Heart right ventricle (tissue), 16 donors: ENCODE measurements at regions not wholly inside any gene's neighbourhood (a gene's known extent, or its start where the extent isn't known, plus 50 kb on each side); places are given as distances from the start of the nearest gene placed in this dataset.

Experiments
- ATAC-seq, 8 donors: fragments of 200-7000 bp; cut with Tn5 transposase; one replicate each; pipeline ENCODE4 v1.9.1; 2020; ENCODE audit warnings: mild to moderate bottlenecking in 8 of 8, moderate library complexity in 8 of 8, moderate number of reproducible peaks in 1 of 8
- DNase-seq, 2 donors: peaks; one replicate each; pipeline ENCODE4 v3.0.0-alpha.2; 2020
- H3K27ac ChIP-seq, 10 donors: fragments of 200-600 bp; sonication (generic) in 2 of 10; one replicate each; pipeline versions ENCODE4 v1.5.0 to v1.8.0; 2020 to 2022; ENCODE audit warnings: mild to moderate bottlenecking in 3 of 10
- H3K27me3 ChIP-seq, 7 donors: fragments of 200-600 bp; one replicate each; pipeline ENCODE4 v1.8.0; 2021 to 2022; ENCODE audit warnings: mild to moderate bottlenecking in 2 of 7
- H3K36me3 ChIP-seq, 9 donors: fragments of 200-600 bp; sonication (generic) in 1 of 9; one replicate each; pipeline versions ENCODE4 v1.5.0 to v1.8.0; 2020 to 2022; ENCODE audit warnings: mild to moderate bottlenecking in 2 of 9
- H3K4me1 ChIP-seq, 9 donors: fragments of 200-600 bp; sonication (generic) in 1 of 9; one replicate each; pipeline versions ENCODE4 v1.5.0 to v1.8.0; 2020 to 2022; ENCODE audit warnings: mild to moderate bottlenecking in 4 of 9
- H3K4me3 ChIP-seq, 10 donors: fragments of 200-600 bp; sonication (generic) in 2 of 10; one replicate each; pipeline versions ENCODE4 v1.5.0 to v1.8.0; 2020 to 2022; ENCODE audit warnings: mild to moderate bottlenecking in 7 of 10, moderate library complexity in 2 of 10
- H3K9me3 ChIP-seq, 11 donors: fragments of 200-600 bp in 10 of 11; sonication (generic) in 2 of 11; one replicate each; pipeline versions ENCODE4 v1.5.0 to v1.8.0; 2013 to 2022; ENCODE audit warnings: mild to moderate bottlenecking in 2 of 11, control low read depth in 1 of 11, moderate library complexity in 1 of 11
- WGBS, 2 donors: extraction: QIAGEN DNeasy Blood & Tissue Kit; methylation state at CpG; one replicate each; pipeline ENCODE4 v1.1.7; 2013; ENCODE audit warnings: inconsistent platforms in 1 of 2; 5-methylcytosine and 5-hydroxymethylcytosine counted together
- intact Hi-C, 10 donors: fragments of 100-400 bp; cut with DNase I; formaldehyde crosslinking; loops; one replicate each; pipeline versions ENCODE4 v1.11.1 to v1.14.2; 2022
- TF ChIP-seq, protein P1 (sequence below), 9 donors: fragments of 200-600 bp; sonication (generic) in 2 of 9; IDR thresholded peaks; one replicate each; pipeline versions ENCODE4 v1.5.0 to v1.8.0; 2021 to 2022; ENCODE audit warnings: antibody characterized with exemption in 9 of 9, mild to moderate bottlenecking in 5 of 9, moderate library complexity in 1 of 9
- donor health status: Arrhythmogenic right ventricular cardiomyopathy.
- donor health status: ischemic (EF 13 %, LVEDD 7.1; RV severe dilation, severe dysfunction).
- donor health status: healthy with polysubstance abuse.
- donor health status: DM: no; HTN: yes; CAD: no.
- donor health status: DM: no; HTN: no; CAD: no.
- donor health status: ischemic (EF 25% LVEDD 6.9; RV normal size, moderate dysfunction).
- donor health status: ischemic (EF 25% LVEDD 5.7; RV mildly dilated, moderate dysfunction).
- donor health status: healthy.
- donor health status: DM: yes; HTN: yes; CAD: no.
- donor health status: Ischemic cardiomyopathy.
- donor health status: ischemic (EF 35%, LVEDD 5.7; RV mildly dilated, moderate dysfunction).
- donor health status: nonischemic (EF 11% LVEDD 7.7; RV severe dilation, severe dysfunction).
- donor health status: DM: yes; HTN: yes; CAD: no.
- donor health status: PGD.
- donor health status: ischemic (EF 29% LVEDD 5.4; RV normal size, mild dysfunction).
- donor health status: nonischemic (EF 23%, LVEDD 6.1; RV moderate dilation, normal function).

GRCh38 chr10:10727812-10728211 lies 289.9 kb upstream of the CELF2 start:
- Histone ChIP-seq H3K27ac (no peak overlapping the region), H3K4me1 (peaks cover 0 to 6% (median 0%) of the 10 kb centered on the region in 9 donors), H3K9me3 (no peaks in the 10 kb centered on the region), H3K27me3 (no peaks in the 10 kb centered on the region), H3K4me3 (no peak overlapping the region), H3K36me3 (no peaks in the 10 kb centered on the region)
- DNase-seq (no peak), ATAC-seq (no peak)
- TF ChIP-seq, protein P1, sequence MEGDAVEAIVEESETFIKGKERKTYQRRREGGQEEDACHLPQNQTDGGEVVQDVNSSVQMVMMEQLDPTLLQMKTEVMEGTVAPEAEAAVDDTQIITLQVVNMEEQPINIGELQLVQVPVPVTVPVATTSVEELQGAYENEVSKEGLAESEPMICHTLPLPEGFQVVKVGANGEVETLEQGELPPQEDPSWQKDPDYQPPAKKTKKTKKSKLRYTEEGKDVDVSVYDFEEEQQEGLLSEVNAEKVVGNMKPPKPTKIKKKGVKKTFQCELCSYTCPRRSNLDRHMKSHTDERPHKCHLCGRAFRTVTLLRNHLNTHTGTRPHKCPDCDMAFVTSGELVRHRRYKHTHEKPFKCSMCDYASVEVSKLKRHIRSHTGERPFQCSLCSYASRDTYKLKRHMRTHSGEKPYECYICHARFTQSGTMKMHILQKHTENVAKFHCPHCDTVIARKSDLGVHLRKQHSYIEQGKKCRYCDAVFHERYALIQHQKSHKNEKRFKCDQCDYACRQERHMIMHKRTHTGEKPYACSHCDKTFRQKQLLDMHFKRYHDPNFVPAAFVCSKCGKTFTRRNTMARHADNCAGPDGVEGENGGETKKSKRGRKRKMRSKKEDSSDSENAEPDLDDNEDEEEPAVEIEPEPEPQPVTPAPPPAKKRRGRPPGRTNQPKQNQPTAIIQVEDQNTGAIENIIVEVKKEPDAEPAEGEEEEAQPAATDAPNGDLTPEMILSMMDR (IDR thresholded peaks at IDR 0.05) = no peak
- WGBS, 2 donors = 93 to 96% methylated on average over 5 of the region's 5 CpGs
- intact Hi-C loops = no loop called here

DNA sequence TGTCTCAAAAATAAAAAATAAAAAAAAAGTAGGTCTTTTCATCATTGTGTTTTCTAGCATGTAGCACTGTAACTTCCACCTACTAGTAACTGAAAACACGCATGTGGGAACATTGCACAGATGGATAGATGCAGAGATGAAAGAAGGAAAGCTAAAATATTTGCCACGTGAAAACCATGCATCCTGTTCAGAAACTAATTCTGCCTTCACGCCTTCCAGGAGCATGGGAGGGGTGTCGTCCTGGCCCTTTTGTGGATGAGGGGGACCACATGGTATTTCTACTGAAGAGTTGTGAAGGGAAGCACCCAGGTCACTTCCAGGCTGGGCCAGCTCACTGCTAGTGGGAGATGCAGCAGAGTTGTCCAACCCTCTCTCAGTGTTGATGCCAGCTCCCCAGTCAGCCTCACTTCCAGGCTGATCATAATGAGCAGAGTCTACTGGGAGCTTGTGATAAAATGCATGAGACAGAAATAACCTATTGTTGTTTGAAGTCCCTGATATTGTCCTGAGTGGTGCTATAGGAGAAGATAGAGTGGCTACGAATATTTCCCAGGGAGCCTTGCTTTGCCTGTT lies 287.1 kb upstream of the CELF2 start:
- WGBS, 2 donors = 61 to 72% methylated on average over 5 of the region's 5 CpGs
- no peaks in the 10 kb centered on the region for H3K36me3 ChIP-seq
- peak overlapping the region in 3 of 10 donors; percentile 20 to 44 (median 31) for H3K27ac ChIP-seq
- peak; percentile 42 to 91 (median 74) for ATAC-seq
- DNase-seq = peak; percentile 14 to 26
- H3K9me3 ChIP-seq = no peaks in the 10 kb centered on the region
- H3K4me1 ChIP-seq = peaks cover 0 to 11% (median 0%) of the 10 kb centered on the region in 9 donors
- TF ChIP-seq, protein P1 (IDR thresholded peaks at IDR 0.05) = no peak
- intact Hi-C loops = no loop called here
- no peak overlapping the region for H3K4me3 ChIP-seq
- H3K27me3 ChIP-seq = no peaks in the 10 kb centered on the region

DNA sequence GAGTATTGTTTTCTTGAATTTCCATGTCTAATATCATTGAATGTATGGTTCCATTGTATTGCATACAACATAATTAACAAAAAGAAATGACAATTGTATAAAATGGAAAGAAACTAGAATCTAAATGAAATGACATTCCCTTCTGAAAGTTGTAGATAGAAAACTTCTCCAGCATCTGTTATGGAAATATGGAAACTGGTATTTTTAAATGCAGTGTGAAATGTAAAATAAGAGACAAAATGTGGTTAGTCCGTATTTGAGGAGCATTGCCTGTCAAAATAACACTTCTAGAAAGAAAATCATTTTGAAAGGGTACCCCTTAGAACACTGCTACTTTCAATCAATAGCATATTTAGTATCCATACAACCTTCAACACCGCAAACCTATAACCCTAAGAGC lies 286.3 kb upstream of the CELF2 start:
- TF ChIP-seq, protein P1 (IDR thresholded peaks at IDR 0.05) = no peak
- intact Hi-C loops = no loop called here
- Histone ChIP-seq H3K9me3 (no peaks in the 10 kb centered on the region), H3K4me1 (peaks cover 0 to 11% (median 0%) of the 10 kb centered on the region in 9 donors), H3K4me3 (no peak overlapping the region), H3K36me3 (no peaks in the 10 kb centered on the region), H3K27ac (no peak overlapping the region), H3K27me3 (no peaks in the 10 kb centered on the region)
- 69 to 94% methylated on average over 2 of the region's 2 CpGs for WGBS, 2 donors
- ATAC-seq (no peak), DNase-seq (no peak)

DNA sequence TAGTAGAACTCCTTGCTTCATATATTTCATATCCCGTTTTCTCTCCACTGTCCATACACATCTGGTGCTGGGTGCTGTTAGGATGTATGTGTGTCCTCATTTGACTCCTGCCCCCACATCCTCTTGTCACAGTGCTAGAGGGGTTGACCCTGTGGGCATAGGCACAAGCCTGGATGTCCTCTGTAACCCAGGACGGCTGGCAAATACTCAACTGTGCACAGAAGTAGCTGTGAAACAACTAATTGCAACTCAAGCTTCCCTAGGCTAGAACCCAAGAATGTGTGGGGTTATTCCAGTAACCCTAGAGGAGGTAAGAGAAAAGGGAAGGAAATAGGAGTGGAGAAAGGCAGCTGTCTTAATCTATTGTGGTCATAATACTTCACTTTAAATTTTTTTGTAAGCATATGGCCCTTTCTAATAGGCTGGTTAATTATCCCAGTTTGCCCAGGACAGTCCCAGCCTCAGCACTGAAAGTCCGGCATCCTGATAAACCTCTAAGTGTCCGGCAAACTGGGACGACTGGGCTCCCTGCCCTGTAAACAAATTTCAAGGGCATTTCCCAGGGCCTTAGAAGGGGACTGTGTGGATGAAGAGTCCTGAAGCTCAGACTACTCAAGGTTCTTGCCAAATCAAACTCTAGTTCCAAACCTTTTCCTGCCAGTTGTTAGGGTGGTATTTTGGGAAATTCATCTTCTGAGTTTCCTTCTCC lies 283.2 kb upstream of the CELF2 start:
- Histone ChIP-seq H3K4me1 (peaks cover 0 to 11% (median 0%) of the 10 kb centered on the region in 9 donors), H3K27ac (no peak overlapping the region), H3K9me3 (no peaks in the 10 kb centered on the region), H3K4me3 (no peak overlapping the region), H3K36me3 (no peaks in the 10 kb centered on the region), H3K27me3 (no peaks in the 10 kb centered on the region)
- ATAC-seq = peak in 3 of 8 donors; percentile 41 to 48 (median 42)
- intact Hi-C loops = no loop called here
- TF ChIP-seq, protein P1 (IDR thresholded peaks at IDR 0.05) = no peak
- 42 to 49% methylated on average over 5 of the region's 5 CpGs for WGBS, 2 donors
- DNase-seq = no peak
